H1 (cell line): ENCODE measurements at regions not wholly inside any gene's neighbourhood (a gene's known extent, or its start where the extent isn't known, plus 50 kb on each side); places are given as distances from the start of the nearest gene placed in this dataset.

Experiments used
- CTCF ChIA-PET: fragments of 300-600 bp; sonication (Branson Sonifier 250); formaldehyde crosslinking; loops from one replicate; lab custom pipeline; 2021; ENCODE audit not compliant: partially characterized antibody; lab: Charles Lee
- POLR2A ChIA-PET: fragments of 300-600 bp; sonication (Branson Sonifier 250); formaldehyde crosslinking; loops from one replicate; lab custom pipeline; 2021; ENCODE audit warnings: inconsistent platforms; ENCODE audit not compliant: partially characterized antibody; lab: Charles Lee
- DNase-seq, 2 experiments: peaks; one replicate each; pipeline versions ENCODE4 v3.0.0 to v3.0.0-alpha.2; 2010 to 2022; ENCODE audit warnings: low spot score in 2 of 2, low read depth in 1 of 2, mixed read lengths in 1 of 2
- FAIRE-seq: peaks from 2 replicates; lab custom pipeline; 2011; peaks lifted over from hg19 to GRCh38; lab: Jason Lieb, UNC
- H2AFZ ChIP-seq: 2 replicates; pipeline ENCODE4 v1.8.1; 2012; ENCODE audit warnings: low read length, inconsistent platforms
- H2AK5ac ChIP-seq: 2 replicates; pipeline ENCODE4 v1.6.1; 2013; ENCODE audit warnings: low read depth, low read length
- H2BK120ac ChIP-seq: replicated peaks from 2 replicates; pipeline ENCODE3; 2013; ENCODE audit warnings: low read depth, low read length, inconsistent platforms
- H2BK12ac ChIP-seq: 2 replicates; pipeline ENCODE4 v1.6.1; 2013; ENCODE audit warnings: low read depth, low read length
- H2BK15ac ChIP-seq: 2 replicates; pipeline ENCODE4 v1.6.1; 2013; ENCODE audit warnings: low read length
- H2BK20ac ChIP-seq: 2 replicates; pipeline ENCODE4 v1.6.1; 2013; ENCODE audit warnings: low read length
- H2BK5ac ChIP-seq: 2 replicates; pipeline ENCODE4 v1.6.1; 2013; ENCODE audit warnings: low read depth, low read length
- H3K14ac ChIP-seq: 2 replicates; pipeline ENCODE4 v1.6.1; 2013; ENCODE audit warnings: inconsistent platforms; ENCODE audit not compliant: insufficient read length
- H3K18ac ChIP-seq: 2 replicates; pipeline ENCODE4 v1.6.1; 2013; ENCODE audit warnings: low read length; ENCODE audit errors: extremely low read depth
- H3K23ac ChIP-seq: 2 replicates; pipeline ENCODE4 v1.6.1; 2013; ENCODE audit warnings: inconsistent platforms; ENCODE audit not compliant: insufficient read length
- H3K23me2 ChIP-seq: 2 replicates; pipeline ENCODE4 v1.6.1; 2013; ENCODE audit warnings: low read depth, low read length
- H3K27ac ChIP-seq: 2 replicates; pipeline ENCODE4 v1.6.1; 2011; ENCODE audit warnings: low read depth, low read length, inconsistent platforms
- H3K27me3 ChIP-seq, 4 experiments: replicated peaks in 1 of 4; 1 replicate in 1 of 4; 2 replicates in 3 of 4; pipeline versions ENCODE4 v1.6.1 to v1.8.1; 2011 to 2013; ENCODE audit warnings: low read length in 3 of 4, mild to moderate bottlenecking in 3 of 4, inconsistent platforms in 2 of 4, mixed read lengths in 2 of 4, moderate library complexity in 1 of 4; ENCODE audit not compliant: control insufficient read depth in 3 of 4, insufficient read depth in 3 of 4; ENCODE audit errors: extremely low read depth in 1 of 4
- H3K36me3 ChIP-seq, 4 experiments: 2 replicates each; pipeline versions ENCODE4 v1.6.1 to v1.8.1; 2011 to 2013; ENCODE audit warnings: mild to moderate bottlenecking in 4 of 4, low read length in 3 of 4, moderate library complexity in 2 of 4, control low read depth in 1 of 4, inconsistent platforms in 1 of 4; ENCODE audit not compliant: insufficient read depth in 4 of 4, control insufficient read depth in 2 of 4
- H3K4ac ChIP-seq: replicated peaks from 2 replicates; pipeline ENCODE3; 2013; ENCODE audit warnings: low read length, low read depth, mixed read lengths, inconsistent platforms; ENCODE audit not compliant: insufficient read length
- H3K4me1 ChIP-seq, 4 experiments: replicated peaks in 1 of 4; 1 replicate in 1 of 4; 2 replicates in 3 of 4; pipeline versions ENCODE4 v1.6.1 to v1.8.1; 2011 to 2013; ENCODE audit warnings: low read length in 3 of 4, inconsistent platforms in 2 of 4, mixed read lengths in 1 of 4; ENCODE audit not compliant: insufficient read depth in 4 of 4, control insufficient read depth in 3 of 4
- H3K4me2 ChIP-seq, 2 experiments: 2 replicates each; pipeline versions ENCODE4 v1.6.1 to v1.8.1; 2011 to 2013; ENCODE audit warnings: low read depth in 2 of 2, low read length in 2 of 2, control low read depth in 1 of 2, inconsistent platforms in 1 of 2, mild to moderate bottlenecking in 1 of 2; ENCODE audit not compliant: insufficient read depth in 1 of 2
- H3K4me3 ChIP-seq, 4 experiments: fragments of 200-600, 300-600 bp in 1 of 4; sonication (generic), shearing (Covaris generic), sonication (Bioruptor Twin) in 1 of 4; 2 replicates each; pipeline versions ENCODE4 v1.5.1 to v1.8.1; 2011 to 2016; ENCODE audit warnings: low read length in 4 of 4, low read depth in 3 of 4, control low read depth in 2 of 4, inconsistent platforms in 2 of 4, mild to moderate bottlenecking in 2 of 4, mixed read lengths in 1 of 4, moderate library complexity in 1 of 4; ENCODE audit not compliant: insufficient read depth in 2 of 4; ENCODE audit errors: extremely low read depth in 1 of 4
- H3K56ac ChIP-seq: replicated peaks from 2 replicates; pipeline ENCODE3; 2013; ENCODE audit warnings: low read depth, mild to moderate bottlenecking, mixed read lengths, low read length, inconsistent platforms; ENCODE audit not compliant: insufficient read length
- H3K79me1 ChIP-seq: 2 replicates; pipeline ENCODE4 v1.6.1; 2013; ENCODE audit warnings: low read depth, low read length, control low read depth
- H3K79me2 ChIP-seq, 2 experiments: 2 replicates each; pipeline versions ENCODE4 v1.6.1 to v1.8.1; 2012 to 2013; ENCODE audit warnings: low read length in 2 of 2, mild to moderate bottlenecking in 2 of 2, inconsistent platforms in 1 of 2; ENCODE audit not compliant: insufficient read depth in 2 of 2, control insufficient read depth in 1 of 2
- H3K9ac ChIP-seq, 4 experiments: replicated peaks in 1 of 4; 1 replicate in 1 of 4; 2 replicates in 3 of 4; pipeline versions ENCODE4 v1.6.1 to v1.8.1; 2011 to 2013; ENCODE audit warnings: low read depth in 3 of 4, low read length in 3 of 4, control low read depth in 2 of 4, mild to moderate bottlenecking in 2 of 4, moderate library complexity in 2 of 4, inconsistent platforms in 1 of 4; ENCODE audit errors: extremely low read depth in 1 of 4
- H3K9me3 ChIP-seq, 2 experiments: 2 replicates each; pipeline versions ENCODE4 v1.6.1 to v1.8.1; 2012 to 2013; ENCODE audit warnings: mild to moderate bottlenecking in 2 of 2, moderate library complexity in 2 of 2, control low read depth in 1 of 2, inconsistent platforms in 1 of 2, low read depth in 1 of 2, low read length in 1 of 2, mixed read lengths in 1 of 2; ENCODE audit not compliant: insufficient read depth in 2 of 2
- H4K20me1 ChIP-seq, 2 experiments: replicated peaks in 1 of 2; 2 replicates each; pipeline versions ENCODE3 to v1.8.1; 2011 to 2013; ENCODE audit warnings: inconsistent platforms in 2 of 2, low read length in 2 of 2, mild to moderate bottlenecking in 1 of 2; ENCODE audit not compliant: insufficient read depth in 2 of 2, control insufficient read depth in 1 of 2
- H4K5ac ChIP-seq: 2 replicates; pipeline ENCODE4 v1.6.1; 2013; ENCODE audit warnings: low read length, low read depth, mixed read lengths, inconsistent platforms; ENCODE audit not compliant: insufficient read length
- H4K8ac ChIP-seq: 2 replicates; pipeline ENCODE4 v1.8.0; 2013; ENCODE audit warnings: mild to moderate bottlenecking, moderate library complexity, low read length, inconsistent platforms; ENCODE audit not compliant: insufficient read depth; ENCODE audit errors: extremely low read depth
- H4K91ac ChIP-seq: replicated peaks from 2 replicates; pipeline ENCODE3; 2013; ENCODE audit warnings: low read length, mixed read lengths, inconsistent platforms; ENCODE audit not compliant: insufficient read length
- CBX8 ChIP-seq: fragments of 300-800, 300-1000 bp; sonication (generic); IDR thresholded peaks from 2 replicates; pipeline ENCODE4 v1.7.1; 2016; ENCODE audit warnings: low read depth, low read length, borderline replicate concordance
- WGBS, 2 experiments: shearing (Covaris generic) in 1 of 2; methylation state at CpG; one replicate each; pipeline versions ENCODE4 v1.1.6 to v1.1.7; 2013 to 2015; ENCODE audit warnings: low lambda C conversion rate in 2 of 2, mixed read lengths in 2 of 2, inconsistent platforms in 1 of 2, low coverage in 1 of 2, missing lambda C conversion rate in 1 of 2; ENCODE audit not compliant: insufficient replicate concordance in 2 of 2, insufficient coverage in 1 of 2, insufficient read length in 1 of 2; ENCODE audit errors: extremely low coverage in 1 of 2, missing lambda C conversion rate in 1 of 2; 5-methylcytosine and 5-hydroxymethylcytosine counted together

GRCh38 chr13:18936104-18936503 lies 245.5 kb downstream of the TUBA3C start:
- 62% methylated on average over 3 of the region's 3 CpGs; no CpG with 5 or more reads in 1 of the 2 experiments for WGBS, 2 experiments
- Histone ChIP-seq H3K4me2 (no peak overlapping the region), H3K23ac (no peak overlapping the region), H3K79me1 (no peaks in the 10 kb centered on the region), H2BK12ac (no peak overlapping the region), H4K91ac (no peak overlapping the region), H2BK120ac (no peak overlapping the region), H3K4me3 (no peak overlapping the region), H3K27ac (no peak overlapping the region), H3K18ac (no peak overlapping the region), H4K20me1 (no peaks in the 10 kb centered on the region), H2AK5ac (no peak overlapping the region), H3K23me2 (peaks cover 2% of the 10 kb centered on the region; the same call in 1 of the 2 replicates), H2AFZ (no peak overlapping the region), H3K14ac (no peak overlapping the region), H4K8ac (no peak overlapping the region), H4K5ac (no peak overlapping the region), H3K9ac (no peak overlapping the region), H3K4ac (no peak overlapping the region), H3K79me2 (no peaks in the 10 kb centered on the region), H3K27me3 (no peaks in the 10 kb centered on the region), H3K36me3 (no peaks in the 10 kb centered on the region), H2BK15ac (no peak overlapping the region), H3K4me1 (no peaks in the 10 kb centered on the region), H3K56ac (no peak overlapping the region)
- ChIA-PET CTCF (no interaction called here), POLR2A (no interaction called here)
- DNase-seq = no peak
- no peak for TF ChIP-seq CBX8
- TF ChIP-seq, all 59 proteins: peak for 0
- FAIRE-seq = no peak
- H2BK5ac ChIP-seq = no peak overlapping the region
- H3K9me3 ChIP-seq = peaks cover 43 to 47% of the 10 kb centered on the region in 2 experiments
- no peak overlapping the region for H2BK20ac ChIP-seq
